ENCODE measurements at regions not wholly inside any gene's neighbourhood (a gene's known extent, or its start where the extent isn't known, plus 50 kb on each side); places are given as distances from the start of the nearest gene placed in this dataset.

- Histone ChIP-seq H3K9me2 (ENCODE audit: insufficient read depth, low read length) (no peaks in the 10 kb centered on the region), H3K27ac (ENCODE audit: low read length) (no peak overlapping the region), H3F3A (ENCODE audit: insufficient read depth, low read length, poor library complexity, severe bottlenecking) (no peaks in the 10 kb centered on the region), H3K9ac (ENCODE audit: low read length) (no peak overlapping the region), H2AFZ (ENCODE audit: low read depth, low read length) (no peak overlapping the region), H3K4me2 (ENCODE audit: low read length) (no peak overlapping the region), H3K36me3 (ENCODE audit: insufficient read depth, low read length) (no peaks in the 10 kb centered on the region), H3K4me3 (ENCODE audit: low read length) (no peak overlapping the region), H4K20me1 (ENCODE audit: insufficient read depth) (no peaks in the 10 kb centered on the region), H3K27me3 (ENCODE audit: insufficient read depth, low read depth, low read length) (no peaks in the 10 kb centered on the region), H3K79me2 (replicated peaks; ENCODE audit: insufficient read depth, low read length) (no peaks in the 10 kb centered on the region), H3K9me3 (ENCODE audit: low read length) (no peaks in the 10 kb centered on the region)
- TF ChIP-seq MXI1 (conservative IDR thresholded peaks at IDR 0.05; ENCODE audit: poor library complexity, severe bottlenecking) (no peak), POLR2AphosphoS5 (IDR thresholded peaks at IDR 0.05) (no peak), EZH2 (IDR thresholded peaks at IDR 0.05; ENCODE audit: borderline replicate concordance, insufficient read depth, low read length, poor library complexity, severe bottlenecking) (no peak), REST (IDR thresholded peaks at IDR 0.05; ENCODE audit: borderline replicate concordance) (no peak), TAF1 (IDR thresholded peaks at IDR 0.05; ENCODE audit: low read depth) (no peak), EP300 (conservative IDR thresholded peaks at IDR 0.05; ENCODE audit: poor library complexity, severe bottlenecking) (no peak), RAD21 (conservative IDR thresholded peaks at IDR 0.05) (no peak), CTCF (IDR thresholded peaks at IDR 0.05; ENCODE audit: poor library complexity, severe bottlenecking) (no peak), SMC3 (conservative IDR thresholded peaks at IDR 0.05; ENCODE audit: poor library complexity) (no peak)
Observed at GRCh38 chr2:220310451-220310861, 683.0 kb downstream of the SLC4A3 start.

GRCh38 chr2:220315098-220315823 is 687.8 kb downstream of the SLC4A3 start:
- H3F3A ChIP-seq (ENCODE audit: insufficient read depth, low read length, poor library complexity, severe bottlenecking): no peaks in the 10 kb centered on the region
- H3K9ac ChIP-seq (ENCODE audit: low read length): no peak overlapping the region
- no peak overlapping the region for H3K27ac ChIP-seq (ENCODE audit: low read length)
- no peaks in the 10 kb centered on the region for H3K9me3 ChIP-seq (ENCODE audit: low read length)
- no peaks in the 10 kb centered on the region for H4K20me1 ChIP-seq (ENCODE audit: insufficient read depth)
- H3K36me3 ChIP-seq (ENCODE audit: insufficient read depth, low read length): no peaks in the 10 kb centered on the region
- H3K4me3 ChIP-seq (ENCODE audit: low read length): no peak overlapping the region
- H3K27me3 ChIP-seq (ENCODE audit: insufficient read depth, low read depth, low read length): no peaks in the 10 kb centered on the region
- H2AFZ ChIP-seq (ENCODE audit: low read depth, low read length): no peak overlapping the region
- no peak overlapping the region for H3K4me2 ChIP-seq (ENCODE audit: low read length)
- TF ChIP-seq POLR2AphosphoS5 (IDR thresholded peaks at IDR 0.05): no peak
- TF ChIP-seq SMC3 (conservative IDR thresholded peaks at IDR 0.05; ENCODE audit: poor library complexity): no peak
- no peak for TF ChIP-seq REST (IDR thresholded peaks at IDR 0.05; ENCODE audit: borderline replicate concordance)
- no peak for TF ChIP-seq EP300 (conservative IDR thresholded peaks at IDR 0.05; ENCODE audit: poor library complexity, severe bottlenecking)
- no peak for TF ChIP-seq EZH2 (IDR thresholded peaks at IDR 0.05; ENCODE audit: borderline replicate concordance, insufficient read depth, low read length, poor library complexity, severe bottlenecking)
- TF ChIP-seq MXI1 (conservative IDR thresholded peaks at IDR 0.05; ENCODE audit: poor library complexity, severe bottlenecking): no peak
- no peak for TF ChIP-seq TAF1 (IDR thresholded peaks at IDR 0.05; ENCODE audit: low read depth)
- no peak for TF ChIP-seq RAD21 (conservative IDR thresholded peaks at IDR 0.05)
- H3K79me2 ChIP-seq (replicated peaks; ENCODE audit: insufficient read depth, low read length): no peaks in the 10 kb centered on the region
- H3K9me2 ChIP-seq (ENCODE audit: insufficient read depth, low read length): no peaks in the 10 kb centered on the region
